ENCODE measurements at regions not wholly inside any gene's neighbourhood (a gene's known extent, or its start where the extent isn't known, plus 50 kb on each side); places are given as distances from the start of the nearest gene placed in this dataset.

- no peak for TF ChIP-seq CTCF (conservative IDR thresholded peaks at IDR 0.05; ENCODE audit: low read length)
- TF ChIP-seq EZH2phosphoT487 (IDR thresholded peaks at IDR 0.05; ENCODE audit: borderline replicate concordance, low read depth, low read length) = no peak
Measured at GRCh38 chr2:3094999-3095958, 282.3 kb downstream of the EIPR1 start.
